ENCODE measurements at regions not wholly inside any gene's neighbourhood (a gene's known extent, or its start where the extent isn't known, plus 50 kb on each side); places are given as distances from the start of the nearest gene placed in this dataset.
"Not testable (repeated sequence)": the region's sequence is repeated elsewhere in the genome, so short reads cannot be mapped to it uniquely, and the experiment has no call there.

- TF ChIP-seq, protein P1, sequence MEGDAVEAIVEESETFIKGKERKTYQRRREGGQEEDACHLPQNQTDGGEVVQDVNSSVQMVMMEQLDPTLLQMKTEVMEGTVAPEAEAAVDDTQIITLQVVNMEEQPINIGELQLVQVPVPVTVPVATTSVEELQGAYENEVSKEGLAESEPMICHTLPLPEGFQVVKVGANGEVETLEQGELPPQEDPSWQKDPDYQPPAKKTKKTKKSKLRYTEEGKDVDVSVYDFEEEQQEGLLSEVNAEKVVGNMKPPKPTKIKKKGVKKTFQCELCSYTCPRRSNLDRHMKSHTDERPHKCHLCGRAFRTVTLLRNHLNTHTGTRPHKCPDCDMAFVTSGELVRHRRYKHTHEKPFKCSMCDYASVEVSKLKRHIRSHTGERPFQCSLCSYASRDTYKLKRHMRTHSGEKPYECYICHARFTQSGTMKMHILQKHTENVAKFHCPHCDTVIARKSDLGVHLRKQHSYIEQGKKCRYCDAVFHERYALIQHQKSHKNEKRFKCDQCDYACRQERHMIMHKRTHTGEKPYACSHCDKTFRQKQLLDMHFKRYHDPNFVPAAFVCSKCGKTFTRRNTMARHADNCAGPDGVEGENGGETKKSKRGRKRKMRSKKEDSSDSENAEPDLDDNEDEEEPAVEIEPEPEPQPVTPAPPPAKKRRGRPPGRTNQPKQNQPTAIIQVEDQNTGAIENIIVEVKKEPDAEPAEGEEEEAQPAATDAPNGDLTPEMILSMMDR (IDR thresholded peaks at IDR 0.05), result not testable (repeated sequence)
- not testable (repeated sequence) for TF ChIP-seq POLR2A (IDR thresholded peaks at IDR 0.05)
Measured at GRCh38 chr9:97166496-97167138, 127.7 kb upstream of the CTSV start.
